Smooth muscle cell (in vitro differentiated cells): ENCODE measurements at regions not wholly inside any gene's neighbourhood (a gene's known extent, or its start where the extent isn't known, plus 50 kb on each side); places are given as distances from the start of the nearest gene placed in this dataset.

ENCODE experiments used
- DNase-seq: peaks from one replicate; lab custom pipeline; 2025; ENCODE audit not compliant: unreplicated experiment; lab: John Stamatoyannopoulos, UW
- H2AFZ ChIP-seq: fragments of 200-600 bp; sonication (generic); 2 replicates; pipeline ENCODE4 v1.6.0; 2016; ENCODE audit warnings: antibody characterized with exemption, low read depth, mild to moderate bottlenecking
- H3F3A ChIP-seq: fragments of 200-600 bp; sonication (generic); 2 replicates; pipeline ENCODE4 v1.6.0; 2017; ENCODE audit warnings: antibody characterized with exemption, low read depth
- H3K27ac ChIP-seq: fragments of 200-600 bp; sonication (generic); 2 replicates; pipeline ENCODE4 v1.5.1; 2016; ENCODE audit warnings: low read depth, mild to moderate bottlenecking
- H3K27me3 ChIP-seq: fragments of 200-600 bp; sonication (generic); 2 replicates; pipeline ENCODE4 v1.6.1; 2016; ENCODE audit warnings: low read depth, mild to moderate bottlenecking
- H3K36me3 ChIP-seq: fragments of 200-600 bp; sonication (generic); 2 replicates; pipeline ENCODE4 v1.5.1; 2016; ENCODE audit warnings: low read depth
- H3K4me1 ChIP-seq: fragments of 200-600 bp; sonication (generic); 2 replicates; pipeline ENCODE4 v1.5.1; 2016; ENCODE audit warnings: low read depth
- H3K4me2 ChIP-seq: fragments of 200-600 bp; sonication (generic); 2 replicates; pipeline ENCODE4 v1.6.0; 2016; ENCODE audit warnings: mild to moderate bottlenecking
- H3K4me3 ChIP-seq: fragments of 200-600 bp; sonication (generic); 2 replicates; pipeline ENCODE4 v1.5.1; 2016; ENCODE audit warnings: mild to moderate bottlenecking
- H3K79me2 ChIP-seq: fragments of 200-600 bp; sonication (generic); 2 replicates; pipeline ENCODE4 v1.6.0; 2016; ENCODE audit warnings: low read depth, mild to moderate bottlenecking
- H3K9ac ChIP-seq: fragments of 200-600 bp; sonication (generic); 2 replicates; pipeline ENCODE4 v1.6.0; 2016; ENCODE audit warnings: low read depth
- H3K9me3 ChIP-seq: fragments of 200-600 bp; sonication (generic); replicated peaks from 2 replicates; pipeline ENCODE4 v1.5.1; 2016; ENCODE audit warnings: low read depth
- H4K20me1 ChIP-seq: fragments of 200-600 bp; sonication (generic); 2 replicates; pipeline ENCODE4 v1.6.0; 2016; ENCODE audit warnings: low read depth
- WGBS: methylation state at CpG from one replicate; pipeline ENCODE4 v1.1.7; 2016; ENCODE audit warnings: low lambda C conversion rate; 5-methylcytosine and 5-hydroxymethylcytosine counted together
- TF ChIP-seq, protein P1 (sequence below): fragments of 200-600 bp; sonication (generic); IDR thresholded peaks from 2 replicates; pipeline ENCODE4 v1.5.1; 2017; ENCODE audit warnings: borderline replicate concordance, mild to moderate bottlenecking, antibody characterized with exemption; ENCODE audit not compliant: insufficient read depth, poor library complexity, severe bottlenecking

DNA sequence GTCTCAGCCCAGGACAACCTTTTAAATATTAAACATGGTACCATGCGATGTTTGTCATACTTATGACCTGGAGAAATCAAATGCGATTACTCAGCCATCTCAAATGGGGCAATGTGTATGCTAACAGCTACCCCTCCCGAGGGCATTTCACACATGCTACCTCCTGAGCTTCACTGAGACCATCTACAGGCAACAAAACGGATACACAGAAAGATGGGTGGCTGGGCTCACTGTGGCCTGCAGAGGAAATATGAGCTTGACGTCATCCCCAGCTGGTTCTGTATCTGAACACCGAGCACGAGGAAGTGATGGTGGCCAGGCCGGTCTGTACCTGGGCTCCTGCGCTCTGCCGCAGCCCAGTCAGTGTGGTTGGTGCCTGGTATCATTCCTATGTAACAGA lies 374.3 kb downstream of the RPS24 start:
- Histone ChIP-seq H3K9me3 (no peaks in the 10 kb centered on the region), H4K20me1 (no peaks in the 10 kb centered on the region), H3K36me3 (no peaks in the 10 kb centered on the region), H3K79me2 (no peaks in the 10 kb centered on the region), H3F3A (peaks cover under 1% of the 10 kb centered on the region), H3K4me3 (no peak overlapping the region), H3K4me2 (no peak overlapping the region), H3K27ac (no peak overlapping the region), H2AFZ (no peak overlapping the region), H3K4me1 (peaks cover 10% of the 10 kb centered on the region), H3K27me3 (no peaks in the 10 kb centered on the region), H3K9ac (no peak overlapping the region)
- no peak for DNase-seq
- WGBS: 90% methylated on average over 10 of the region's 10 CpGs
- TF ChIP-seq, protein P1, sequence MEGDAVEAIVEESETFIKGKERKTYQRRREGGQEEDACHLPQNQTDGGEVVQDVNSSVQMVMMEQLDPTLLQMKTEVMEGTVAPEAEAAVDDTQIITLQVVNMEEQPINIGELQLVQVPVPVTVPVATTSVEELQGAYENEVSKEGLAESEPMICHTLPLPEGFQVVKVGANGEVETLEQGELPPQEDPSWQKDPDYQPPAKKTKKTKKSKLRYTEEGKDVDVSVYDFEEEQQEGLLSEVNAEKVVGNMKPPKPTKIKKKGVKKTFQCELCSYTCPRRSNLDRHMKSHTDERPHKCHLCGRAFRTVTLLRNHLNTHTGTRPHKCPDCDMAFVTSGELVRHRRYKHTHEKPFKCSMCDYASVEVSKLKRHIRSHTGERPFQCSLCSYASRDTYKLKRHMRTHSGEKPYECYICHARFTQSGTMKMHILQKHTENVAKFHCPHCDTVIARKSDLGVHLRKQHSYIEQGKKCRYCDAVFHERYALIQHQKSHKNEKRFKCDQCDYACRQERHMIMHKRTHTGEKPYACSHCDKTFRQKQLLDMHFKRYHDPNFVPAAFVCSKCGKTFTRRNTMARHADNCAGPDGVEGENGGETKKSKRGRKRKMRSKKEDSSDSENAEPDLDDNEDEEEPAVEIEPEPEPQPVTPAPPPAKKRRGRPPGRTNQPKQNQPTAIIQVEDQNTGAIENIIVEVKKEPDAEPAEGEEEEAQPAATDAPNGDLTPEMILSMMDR: no peak

DNA sequence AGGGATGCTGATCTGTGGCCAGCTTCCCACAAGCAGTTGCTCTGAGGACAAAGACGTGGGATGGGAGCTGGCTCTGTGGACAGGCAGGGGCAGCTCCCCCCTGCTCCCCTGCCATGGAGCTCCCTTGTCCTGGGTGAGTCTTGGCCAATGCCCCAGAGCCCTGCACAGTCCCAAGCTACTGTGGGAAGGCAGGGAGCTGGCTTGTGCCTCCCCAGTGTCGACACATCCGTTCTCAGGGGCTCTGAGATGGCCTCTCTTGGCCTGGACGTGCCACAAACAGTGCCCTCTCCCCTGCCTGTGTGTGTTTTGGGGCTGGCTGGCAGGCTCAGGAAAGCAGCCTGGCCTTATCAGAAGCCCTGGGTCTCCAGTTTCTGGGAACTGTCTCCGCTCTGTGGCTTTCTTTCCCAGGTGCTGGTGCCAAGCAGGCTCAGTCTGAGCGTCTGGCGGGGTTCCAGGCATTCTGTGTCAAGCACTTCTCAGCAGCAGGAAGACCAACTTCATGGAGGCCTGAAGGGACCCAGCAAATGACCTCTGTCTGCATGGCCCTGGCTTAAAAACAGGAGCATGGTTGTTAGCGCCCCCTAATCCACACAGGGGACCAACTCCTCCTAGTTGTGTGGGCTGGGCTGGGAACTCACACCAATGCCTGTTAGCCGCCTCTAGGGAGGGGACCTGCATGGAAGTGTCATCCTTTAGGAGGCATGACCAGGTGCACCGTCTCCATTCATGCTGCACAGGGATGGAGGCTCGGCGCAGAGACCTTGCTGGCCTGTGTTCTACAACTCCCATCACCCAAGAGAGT lies 375.2 kb downstream of the RPS24 start:
- 83% methylated on average over 12 of the region's 12 CpGs for WGBS
- H3K4me1 ChIP-seq: peaks cover 15% of the 10 kb centered on the region

DNA sequence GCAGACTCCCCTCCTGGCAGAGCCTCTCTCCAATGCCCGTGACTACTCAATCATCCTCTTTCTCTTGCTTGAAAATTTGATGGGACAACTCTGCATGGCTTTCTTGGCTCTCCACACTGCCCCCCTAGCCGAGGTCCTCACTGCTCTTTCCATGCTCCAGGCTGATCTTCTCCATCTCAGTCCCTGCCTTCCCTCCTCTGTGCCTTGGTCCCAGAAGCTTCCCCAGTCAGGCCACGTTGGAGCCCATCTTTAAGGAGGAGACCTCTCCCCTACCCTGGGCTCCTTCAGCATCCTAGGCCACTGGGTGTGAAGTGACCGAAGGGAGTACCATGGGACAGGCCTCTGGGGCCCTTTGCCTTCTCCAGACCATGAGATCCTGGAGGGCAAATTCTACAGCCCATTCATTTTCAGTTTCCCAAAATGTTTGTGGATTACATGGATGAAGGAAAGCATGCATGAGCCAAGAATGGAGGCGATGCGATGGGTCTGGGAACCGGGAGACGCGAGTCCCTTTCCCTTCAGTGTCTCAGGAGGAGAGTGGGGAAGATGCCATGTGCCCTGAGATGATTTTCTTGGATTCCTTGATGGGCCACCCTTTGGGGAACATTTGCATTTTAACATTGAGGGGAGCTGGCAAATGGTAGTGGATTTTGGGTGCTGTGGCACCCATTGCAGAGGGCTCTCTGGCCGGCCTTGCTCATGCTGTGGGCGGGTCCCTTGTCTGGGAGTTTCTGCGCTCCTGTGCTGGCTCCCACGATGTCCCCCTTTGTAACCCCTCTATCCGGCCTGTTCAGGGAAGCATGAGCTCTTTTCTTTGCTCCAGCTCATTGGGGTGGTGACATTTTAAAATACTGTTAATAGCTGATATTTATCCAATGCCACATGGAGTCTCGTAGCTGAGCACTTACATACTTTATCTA lies 376.6 kb downstream of the RPS24 start:
- Histone ChIP-seq H4K20me1 (no peaks in the 10 kb centered on the region), H3K4me1 (peaks cover 15% of the 10 kb centered on the region), H3K36me3 (no peaks in the 10 kb centered on the region), H2AFZ (no peak overlapping the region), H3K9ac (no peak overlapping the region), H3K4me2 (no peak overlapping the region), H3K27ac (no peak overlapping the region), H3K27me3 (no peaks in the 10 kb centered on the region), H3K4me3 (no peak overlapping the region), H3F3A (no peaks in the 10 kb centered on the region), H3K79me2 (no peaks in the 10 kb centered on the region), H3K9me3 (no peaks in the 10 kb centered on the region)
- no peak for DNase-seq
- TF ChIP-seq, protein P1: no peak
- WGBS: 97% methylated on average over 15 of the region's 15 CpGs

More for the DNA sequence above, 375.2 kb downstream of the RPS24 start:
- Histone ChIP-seq H3K4me2 (no peak overlapping the region), H3K9me3 (no peaks in the 10 kb centered on the region), H3K27me3 (no peaks in the 10 kb centered on the region), H3K79me2 (no peaks in the 10 kb centered on the region), H3K36me3 (no peaks in the 10 kb centered on the region), H2AFZ (no peak overlapping the region), H3K27ac (no peak overlapping the region), H3F3A (no peaks in the 10 kb centered on the region), H4K20me1 (no peaks in the 10 kb centered on the region), H3K4me3 (no peak overlapping the region), H3K9ac (no peak overlapping the region)
- TF ChIP-seq, protein P1: no peak
- no peak for DNase-seq
